ENCODE measurements at regions not wholly inside any gene's neighbourhood (a gene's known extent, or its start where the extent isn't known, plus 50 kb on each side); places are given as distances from the start of the nearest gene placed in this dataset.

DNA sequence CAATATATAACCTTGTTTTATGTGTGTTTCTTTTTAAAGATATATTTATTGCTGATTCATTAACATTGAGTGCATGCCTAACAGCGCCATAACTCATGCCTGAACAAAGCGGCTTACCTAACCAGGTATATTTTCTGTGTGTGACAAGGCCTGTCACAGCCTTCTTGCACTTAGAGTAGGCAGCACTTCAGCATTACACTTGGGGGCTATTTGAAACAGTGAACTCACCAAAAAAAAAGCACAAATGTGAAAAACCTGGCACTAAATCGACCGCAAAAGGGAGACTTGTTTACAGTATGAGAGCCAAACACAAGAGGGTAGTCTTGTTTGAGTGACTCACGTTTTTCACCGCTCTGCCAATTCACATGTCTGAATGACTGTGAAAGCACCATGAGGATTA, 111.7 kb downstream of the DISP1 start:
- no peak for TF ChIP-seq TCF12 (IDR thresholded peaks at IDR 0.05; ENCODE audit: low read depth)
- TF ChIP-seq ZBTB7A (IDR thresholded peaks at IDR 0.05; ENCODE audit: low read depth), result no peak
- TF ChIP-seq YY1 (IDR thresholded peaks at IDR 0.05; ENCODE audit: low read depth), result no peak
- TF ChIP-seq CEBPB (IDR thresholded peaks at IDR 0.05), result no peak
- TF ChIP-seq, protein P1, sequence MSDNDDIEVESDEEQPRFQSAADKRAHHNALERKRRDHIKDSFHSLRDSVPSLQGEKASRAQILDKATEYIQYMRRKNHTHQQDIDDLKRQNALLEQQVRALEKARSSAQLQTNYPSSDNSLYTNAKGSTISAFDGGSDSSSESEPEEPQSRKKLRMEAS (IDR thresholded peaks at IDR 0.05), result no peak
- TF ChIP-seq, protein P2, sequence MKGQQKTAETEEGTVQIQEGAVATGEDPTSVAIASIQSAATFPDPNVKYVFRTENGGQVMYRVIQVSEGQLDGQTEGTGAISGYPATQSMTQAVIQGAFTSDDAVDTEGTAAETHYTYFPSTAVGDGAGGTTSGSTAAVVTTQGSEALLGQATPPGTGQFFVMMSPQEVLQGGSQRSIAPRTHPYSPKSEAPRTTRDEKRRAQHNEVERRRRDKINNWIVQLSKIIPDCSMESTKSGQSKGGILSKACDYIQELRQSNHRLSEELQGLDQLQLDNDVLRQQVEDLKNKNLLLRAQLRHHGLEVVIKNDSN (IDR thresholded peaks at IDR 0.05), result no peak
- no peak for TF ChIP-seq TEAD4 (IDR thresholded peaks at IDR 0.05)
- TF ChIP-seq RAD21 (IDR thresholded peaks at IDR 0.05; ENCODE audit: low read depth), result no peak
- TF ChIP-seq, protein P3, sequence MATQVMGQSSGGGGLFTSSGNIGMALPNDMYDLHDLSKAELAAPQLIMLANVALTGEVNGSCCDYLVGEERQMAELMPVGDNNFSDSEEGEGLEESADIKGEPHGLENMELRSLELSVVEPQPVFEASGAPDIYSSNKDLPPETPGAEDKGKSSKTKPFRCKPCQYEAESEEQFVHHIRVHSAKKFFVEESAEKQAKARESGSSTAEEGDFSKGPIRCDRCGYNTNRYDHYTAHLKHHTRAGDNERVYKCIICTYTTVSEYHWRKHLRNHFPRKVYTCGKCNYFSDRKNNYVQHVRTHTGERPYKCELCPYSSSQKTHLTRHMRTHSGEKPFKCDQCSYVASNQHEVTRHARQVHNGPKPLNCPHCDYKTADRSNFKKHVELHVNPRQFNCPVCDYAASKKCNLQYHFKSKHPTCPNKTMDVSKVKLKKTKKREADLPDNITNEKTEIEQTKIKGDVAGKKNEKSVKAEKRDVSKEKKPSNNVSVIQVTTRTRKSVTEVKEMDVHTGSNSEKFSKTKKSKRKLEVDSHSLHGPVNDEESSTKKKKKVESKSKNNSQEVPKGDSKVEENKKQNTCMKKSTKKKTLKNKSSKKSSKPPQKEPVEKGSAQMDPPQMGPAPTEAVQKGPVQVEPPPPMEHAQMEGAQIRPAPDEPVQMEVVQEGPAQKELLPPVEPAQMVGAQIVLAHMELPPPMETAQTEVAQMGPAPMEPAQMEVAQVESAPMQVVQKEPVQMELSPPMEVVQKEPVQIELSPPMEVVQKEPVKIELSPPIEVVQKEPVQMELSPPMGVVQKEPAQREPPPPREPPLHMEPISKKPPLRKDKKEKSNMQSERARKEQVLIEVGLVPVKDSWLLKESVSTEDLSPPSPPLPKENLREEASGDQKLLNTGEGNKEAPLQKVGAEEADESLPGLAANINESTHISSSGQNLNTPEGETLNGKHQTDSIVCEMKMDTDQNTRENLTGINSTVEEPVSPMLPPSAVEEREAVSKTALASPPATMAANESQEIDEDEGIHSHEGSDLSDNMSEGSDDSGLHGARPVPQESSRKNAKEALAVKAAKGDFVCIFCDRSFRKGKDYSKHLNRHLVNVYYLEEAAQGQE (IDR thresholded peaks at IDR 0.05; ENCODE audit: low read depth), result no peak

DNA sequence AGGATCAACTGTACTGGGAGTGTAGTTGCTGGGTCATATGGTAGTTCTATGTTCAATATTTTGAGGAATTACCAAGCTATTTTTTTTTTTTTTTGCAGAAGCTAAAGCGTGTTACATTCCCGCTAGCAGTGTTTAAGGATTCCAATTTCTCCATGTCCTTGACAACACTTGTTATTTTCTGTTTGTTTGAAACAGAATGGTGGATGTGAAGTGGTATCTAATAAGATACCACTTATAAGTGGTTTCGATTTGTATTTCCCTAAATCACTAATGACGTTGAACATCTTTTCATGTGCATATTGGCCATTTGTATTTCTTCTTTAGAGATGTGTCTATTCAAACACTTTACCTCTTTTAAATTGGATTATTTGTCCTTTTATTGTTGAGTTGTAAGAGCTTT, 112.2 kb downstream of the DISP1 start:
- TF ChIP-seq, protein P1 (IDR thresholded peaks at IDR 0.05), result no peak
- TF ChIP-seq NFIC (IDR thresholded peaks at IDR 0.05) (no peak), TEAD4 (IDR thresholded peaks at IDR 0.05) (no peak), YY1 (IDR thresholded peaks at IDR 0.05; ENCODE audit: low read depth) (no peak), ZBTB7A (IDR thresholded peaks at IDR 0.05; ENCODE audit: low read depth) (no peak), EP300 (IDR thresholded peaks at IDR 0.05; ENCODE audit: borderline replicate concordance) (no peak), EGR1 (IDR thresholded peaks at IDR 0.05) (no peak), TCF12 (IDR thresholded peaks at IDR 0.05; ENCODE audit: low read depth) (no peak), CREB1 (IDR thresholded peaks at IDR 0.05; ENCODE audit: low read depth) (no peak), RAD21 (IDR thresholded peaks at IDR 0.05; ENCODE audit: low read depth) (no peak), FOXM1 (IDR thresholded peaks at IDR 0.05; ENCODE audit: borderline replicate concordance, low read depth) (no peak)
- TF ChIP-seq, protein P3 (IDR thresholded peaks at IDR 0.05; ENCODE audit: low read depth), result no peak
- TF ChIP-seq, protein P2 (IDR thresholded peaks at IDR 0.05), result no peak

DNA sequence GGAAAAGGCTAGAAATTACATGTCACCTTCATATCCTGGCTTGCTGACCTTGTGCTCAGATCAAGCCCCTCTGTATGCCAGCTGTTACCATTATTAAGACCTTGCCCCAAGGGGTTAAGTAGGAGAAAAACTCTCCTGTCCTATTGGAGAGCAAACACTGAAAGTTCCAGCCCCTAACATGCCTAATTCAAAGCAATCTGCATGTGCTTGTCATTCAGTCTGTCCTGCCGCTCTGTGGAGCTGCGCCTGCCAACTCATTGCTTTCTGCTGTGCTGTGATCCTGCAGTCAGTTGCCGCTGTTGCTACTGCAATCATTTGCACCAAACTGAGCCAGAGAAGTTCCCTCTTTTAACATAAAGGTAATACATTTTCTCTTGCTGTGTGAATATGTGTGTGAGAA, 113.4 kb downstream of the DISP1 start:
- TF ChIP-seq CREB1 (IDR thresholded peaks at IDR 0.05; ENCODE audit: low read depth) (no peak), EP300 (IDR thresholded peaks at IDR 0.05; ENCODE audit: borderline replicate concordance) (no peak), FOXM1 (IDR thresholded peaks at IDR 0.05; ENCODE audit: borderline replicate concordance, low read depth) (no peak), NFIC (IDR thresholded peaks at IDR 0.05) (no peak), TCF12 (IDR thresholded peaks at IDR 0.05; ENCODE audit: low read depth) (no peak), YY1 (IDR thresholded peaks at IDR 0.05; ENCODE audit: low read depth) (no peak), EGR1 (IDR thresholded peaks at IDR 0.05) (no peak), TAF1 (IDR thresholded peaks at IDR 0.05; ENCODE audit: low read depth) (no peak), RAD21 (IDR thresholded peaks at IDR 0.05; ENCODE audit: low read depth) (no peak), CEBPB (IDR thresholded peaks at IDR 0.05) (no peak)
- TF ChIP-seq, protein P3 (IDR thresholded peaks at IDR 0.05; ENCODE audit: low read depth), result no peak
- TF ChIP-seq, protein P2 (IDR thresholded peaks at IDR 0.05), result no peak
- TF ChIP-seq, protein P1 (IDR thresholded peaks at IDR 0.05), result no peak

DNA sequence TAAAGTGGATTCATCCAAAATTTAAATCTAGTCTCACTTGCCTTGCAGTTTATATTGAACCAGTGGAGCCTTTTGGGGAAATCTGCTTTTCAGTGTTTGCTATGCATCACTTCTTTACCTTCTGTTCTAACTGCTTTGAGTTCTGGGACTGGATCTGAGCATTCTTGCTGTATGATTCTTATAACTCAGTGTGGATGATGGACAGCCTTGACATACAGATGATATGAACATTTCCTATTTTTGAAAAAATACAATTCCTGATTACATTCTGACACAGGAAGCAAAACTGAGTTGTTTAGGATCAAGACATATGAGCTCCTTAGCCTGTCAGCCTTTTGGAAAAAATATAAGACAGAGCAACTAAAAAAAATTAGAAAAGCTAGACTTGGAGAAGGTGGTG, 115.2 kb downstream of the DISP1 start:
- no peak for TF ChIP-seq EP300 (IDR thresholded peaks at IDR 0.05; ENCODE audit: borderline replicate concordance)
- TF ChIP-seq, protein P3 (IDR thresholded peaks at IDR 0.05; ENCODE audit: low read depth), result no peak
- TF ChIP-seq EGR1 (IDR thresholded peaks at IDR 0.05), result no peak
- no peak for TF ChIP-seq RAD21 (IDR thresholded peaks at IDR 0.05; ENCODE audit: low read depth)
- TF ChIP-seq YY1 (IDR thresholded peaks at IDR 0.05; ENCODE audit: low read depth), result no peak
- TF ChIP-seq, protein P2 (IDR thresholded peaks at IDR 0.05), result no peak
- no peak for TF ChIP-seq TEAD4 (IDR thresholded peaks at IDR 0.05)
- TF ChIP-seq CEBPB (IDR thresholded peaks at IDR 0.05), result no peak
- TF ChIP-seq CREB1 (IDR thresholded peaks at IDR 0.05; ENCODE audit: low read depth), result no peak
- TF ChIP-seq TAF1 (IDR thresholded peaks at IDR 0.05; ENCODE audit: low read depth), result no peak
- TF ChIP-seq FOXM1 (IDR thresholded peaks at IDR 0.05; ENCODE audit: borderline replicate concordance, low read depth), result no peak
- TF ChIP-seq, protein P1 (IDR thresholded peaks at IDR 0.05), result no peak
- no peak for TF ChIP-seq ZBTB7A (IDR thresholded peaks at IDR 0.05; ENCODE audit: low read depth)
